ENCODE measurements at regions not wholly inside any gene's neighbourhood (a gene's known extent, or its start where the extent isn't known, plus 50 kb on each side); places are given as distances from the start of the nearest gene placed in this dataset.

DNA sequence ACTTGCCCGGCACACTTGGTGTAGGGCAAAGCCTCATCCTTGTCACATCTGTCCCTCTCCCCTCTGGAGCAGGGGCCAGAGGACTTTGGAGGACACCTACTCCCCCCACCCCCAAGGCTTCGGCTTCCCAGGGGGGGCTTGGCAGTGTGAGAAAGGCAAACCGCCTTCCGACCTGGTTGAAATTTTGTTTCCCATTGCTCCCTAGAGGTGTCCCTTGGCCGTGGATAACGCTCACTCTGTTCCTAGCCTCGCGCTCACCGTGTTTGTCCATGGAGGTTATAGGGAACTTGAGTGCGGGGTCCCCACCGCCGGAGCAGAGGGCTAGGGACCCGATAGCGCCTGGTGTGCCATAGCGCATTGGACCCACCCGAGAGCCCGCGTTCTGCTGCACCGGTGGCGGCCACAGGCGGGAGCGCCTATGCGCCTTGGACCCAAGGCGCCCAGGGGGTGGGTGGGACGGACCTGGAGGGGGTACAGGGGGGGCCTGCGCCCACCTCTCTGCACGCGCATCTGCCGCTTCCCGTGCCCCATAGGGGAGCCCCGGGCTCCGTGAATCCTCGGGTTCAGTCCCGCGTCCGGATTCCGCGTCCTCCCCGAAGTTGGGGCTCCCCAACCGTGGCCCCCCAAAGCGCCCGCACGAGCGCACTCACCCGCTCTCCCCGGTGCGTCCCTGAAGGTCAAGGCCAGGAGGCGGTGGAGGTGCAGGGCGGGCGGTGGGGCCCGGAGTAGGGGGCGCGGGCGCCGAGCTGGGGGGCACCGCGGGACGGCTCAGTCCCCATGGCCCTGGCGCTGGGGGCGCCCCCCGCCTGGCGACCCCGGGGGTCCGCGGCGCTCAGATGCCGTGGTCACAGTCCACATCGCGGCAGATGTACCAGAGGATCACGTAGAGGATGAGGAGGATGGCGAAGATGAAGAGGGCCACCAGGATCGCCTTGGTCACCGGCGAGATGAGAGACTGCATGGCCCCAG, 82.7 kb upstream of the DHRSX start:
- Histone ChIP-seq H3K4me3 (ENCODE audit: low read depth, low read length) (peak overlapping the region; percentile 56), H3K27me3 (ENCODE audit: control insufficient read depth, insufficient read depth, low read length) (peaks cover 49% of the 10 kb centered on the region)

DNA sequence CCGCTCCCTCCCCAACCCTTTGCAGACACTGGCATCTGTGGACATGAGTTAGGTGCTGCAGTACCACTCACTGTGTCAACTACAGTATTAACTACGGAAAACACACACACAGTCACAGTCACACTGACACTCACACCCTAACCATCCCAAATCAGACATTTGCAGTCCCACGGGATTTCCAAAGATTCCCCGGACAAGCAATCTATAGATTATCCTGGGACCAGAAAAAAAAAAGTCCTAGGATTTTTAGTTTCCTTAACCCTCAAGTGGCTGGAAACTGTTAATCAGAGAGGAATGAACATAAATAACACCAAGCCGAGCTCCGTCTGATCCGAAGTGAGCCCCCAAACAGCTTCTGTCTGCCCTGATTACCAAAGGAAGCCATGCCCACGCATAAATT, 81.9 kb upstream of the DHRSX start:
- no peaks in the 10 kb centered on the region for H3K36me3 ChIP-seq (ENCODE audit: control insufficient read depth, insufficient read depth, low read length)
- peaks cover 49% of the 10 kb centered on the region for H3K27me3 ChIP-seq (ENCODE audit: control insufficient read depth, insufficient read depth, low read length)

More for the DNA sequence above, 82.7 kb upstream of the DHRSX start:
- no peak overlapping the region for H3K9ac ChIP-seq (ENCODE audit: low read depth, low read length)
- no peaks in the 10 kb centered on the region for H3K9me3 ChIP-seq (ENCODE audit: control insufficient read depth, insufficient read depth, low read length)
- H3K4me1 ChIP-seq (ENCODE audit: control insufficient read depth, insufficient read depth, low read length), result peaks cover 24% of the 10 kb centered on the region
- no peak overlapping the region for H3K27ac ChIP-seq (ENCODE audit: low read depth, low read length)
- no peaks in the 10 kb centered on the region for H3K36me3 ChIP-seq (ENCODE audit: control insufficient read depth, insufficient read depth, low read length)

DNA sequence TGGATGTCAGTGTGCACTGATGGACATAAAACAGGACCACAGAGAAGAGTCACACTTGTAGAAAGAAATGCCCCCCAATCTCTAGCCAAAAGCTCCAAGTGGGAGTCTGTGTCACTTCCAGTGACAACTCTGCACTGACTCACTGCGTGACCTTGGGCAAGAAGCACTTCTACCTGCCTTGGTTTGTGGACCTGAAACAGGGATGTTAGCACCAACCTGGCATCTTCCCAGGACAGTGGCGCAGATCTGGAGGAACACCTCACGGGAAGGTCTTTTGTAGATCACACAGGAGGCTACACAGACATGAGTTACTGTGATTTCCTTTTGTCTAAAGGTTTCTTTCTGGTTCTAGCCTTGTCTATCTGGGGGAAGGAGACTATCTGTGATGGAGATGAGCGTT, 80.5 kb upstream of the DHRSX start:
- Histone ChIP-seq H3K27me3 (ENCODE audit: control insufficient read depth, insufficient read depth, low read length) (peaks cover 47% of the 10 kb centered on the region), H3K27ac (ENCODE audit: low read depth, low read length) (no peak overlapping the region), H3K9me3 (ENCODE audit: control insufficient read depth, insufficient read depth, low read length) (no peaks in the 10 kb centered on the region), H3K4me1 (ENCODE audit: control insufficient read depth, insufficient read depth, low read length) (peaks cover 36% of the 10 kb centered on the region), H3K4me3 (ENCODE audit: low read depth, low read length) (no peak overlapping the region), H3K36me3 (ENCODE audit: control insufficient read depth, insufficient read depth, low read length) (no peaks in the 10 kb centered on the region), H3K9ac (ENCODE audit: low read depth, low read length) (no peak overlapping the region)

More for the DNA sequence above, 81.9 kb upstream of the DHRSX start:
- Histone ChIP-seq H3K9ac (ENCODE audit: low read depth, low read length) (no peak overlapping the region), H3K4me1 (ENCODE audit: control insufficient read depth, insufficient read depth, low read length) (peaks cover 32% of the 10 kb centered on the region), H3K27ac (ENCODE audit: low read depth, low read length) (no peak overlapping the region), H3K4me3 (ENCODE audit: low read depth, low read length) (peak overlapping the region; percentile 56), H3K9me3 (ENCODE audit: control insufficient read depth, insufficient read depth, low read length) (no peaks in the 10 kb centered on the region)

DNA sequence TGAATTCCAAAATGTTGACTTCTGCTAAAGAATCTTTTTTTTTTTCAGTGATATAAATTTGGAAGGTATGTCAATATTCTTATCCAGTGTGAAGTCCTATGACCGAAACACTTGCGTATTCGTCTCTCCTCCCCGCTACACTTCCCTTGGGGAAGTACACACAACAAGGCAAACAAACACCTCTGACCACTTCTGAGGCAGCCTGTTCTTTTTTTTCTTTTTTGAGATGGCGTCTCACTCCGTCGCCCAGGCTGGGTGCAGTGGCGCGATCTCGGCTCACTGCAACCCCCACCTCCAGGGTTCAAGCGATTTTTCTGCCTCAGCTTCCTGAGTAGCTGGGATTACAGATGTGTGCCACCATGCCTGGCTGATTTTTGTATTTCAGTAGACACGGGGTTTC, 78.1 kb upstream of the DHRSX start:
- peaks cover 28% of the 10 kb centered on the region for H3K27me3 ChIP-seq (ENCODE audit: control insufficient read depth, insufficient read depth, low read length)
- H3K4me1 ChIP-seq (ENCODE audit: control insufficient read depth, insufficient read depth, low read length), result peaks cover 19% of the 10 kb centered on the region
- H3K4me3 ChIP-seq (ENCODE audit: low read depth, low read length), result no peak overlapping the region
- no peaks in the 10 kb centered on the region for H3K9me3 ChIP-seq (ENCODE audit: control insufficient read depth, insufficient read depth, low read length)
- no peaks in the 10 kb centered on the region for H3K36me3 ChIP-seq (ENCODE audit: control insufficient read depth, insufficient read depth, low read length)
- H3K27ac ChIP-seq (ENCODE audit: low read depth, low read length), result no peak overlapping the region
- H3K9ac ChIP-seq (ENCODE audit: low read depth, low read length), result no peak overlapping the region

DNA sequence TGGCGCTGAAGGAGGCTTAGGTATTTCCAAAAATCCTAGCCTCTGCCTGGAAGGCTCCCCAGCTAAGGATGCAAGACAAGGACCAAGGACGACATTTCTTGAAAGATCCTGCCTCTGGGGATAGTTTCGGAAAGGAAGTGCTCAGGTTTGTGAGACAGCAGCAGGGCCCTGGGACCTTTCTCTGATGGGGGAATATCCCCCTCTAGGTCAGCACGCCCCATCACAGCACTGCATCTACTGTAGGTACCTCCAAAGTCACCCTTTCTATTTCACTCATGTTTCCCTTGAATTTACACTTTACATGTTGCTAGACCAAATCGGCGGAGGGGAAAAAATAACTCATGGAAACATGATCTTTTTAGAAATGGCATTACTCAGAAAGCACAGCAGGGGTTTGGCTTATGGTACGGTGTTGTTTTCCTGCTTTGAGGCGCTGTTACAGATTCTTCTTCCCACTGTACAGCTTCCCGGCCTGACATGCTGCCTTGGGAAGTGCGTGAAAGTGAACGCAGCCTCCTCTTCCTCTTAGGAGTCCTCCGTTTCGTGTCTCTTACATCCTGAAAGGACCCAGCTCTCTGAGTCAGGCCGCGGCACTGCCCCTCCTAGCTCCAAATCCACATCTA, 77.2 kb upstream of the DHRSX start:
- peaks cover 16% of the 10 kb centered on the region for H3K4me1 ChIP-seq (ENCODE audit: control insufficient read depth, insufficient read depth, low read length)
- H3K36me3 ChIP-seq (ENCODE audit: control insufficient read depth, insufficient read depth, low read length), result no peaks in the 10 kb centered on the region
- H3K9me3 ChIP-seq (ENCODE audit: control insufficient read depth, insufficient read depth, low read length), result no peaks in the 10 kb centered on the region
- no peak overlapping the region for H3K27ac ChIP-seq (ENCODE audit: low read depth, low read length)
- H3K9ac ChIP-seq (ENCODE audit: low read depth, low read length), result no peak overlapping the region
- H3K4me3 ChIP-seq (ENCODE audit: low read depth, low read length), result no peak overlapping the region; the same call in 1 of the 2 replicates
- peaks cover 19% of the 10 kb centered on the region for H3K27me3 ChIP-seq (ENCODE audit: control insufficient read depth, insufficient read depth, low read length)

DNA sequence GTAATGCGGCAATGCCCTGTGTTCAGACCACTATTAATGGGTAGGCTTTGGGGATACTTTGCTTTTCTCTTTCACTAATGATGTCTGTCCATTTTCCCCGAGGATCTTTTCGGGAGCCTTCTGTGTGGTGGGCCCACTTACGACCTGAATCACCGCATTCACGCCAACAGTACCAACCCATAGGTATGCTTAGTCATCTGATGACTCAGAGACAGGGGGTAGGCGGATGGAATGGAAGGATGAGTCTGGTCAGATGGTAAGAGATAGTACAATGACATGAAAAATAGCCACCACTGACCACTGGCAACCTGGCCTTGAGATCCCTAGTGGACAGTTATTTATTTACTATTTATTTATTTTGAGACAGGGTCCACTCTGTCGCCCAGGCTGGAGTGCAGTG, 76.0 kb upstream of the DHRSX start:
- no peak overlapping the region for H3K9ac ChIP-seq (ENCODE audit: low read depth, low read length)
- no peak overlapping the region for H3K4me3 ChIP-seq (ENCODE audit: low read depth, low read length)
- no peaks in the 10 kb centered on the region for H3K9me3 ChIP-seq (ENCODE audit: control insufficient read depth, insufficient read depth, low read length)
- peaks cover 8% of the 10 kb centered on the region for H3K27me3 ChIP-seq (ENCODE audit: control insufficient read depth, insufficient read depth, low read length)
- H3K4me1 ChIP-seq (ENCODE audit: control insufficient read depth, insufficient read depth, low read length), result peaks cover 16% of the 10 kb centered on the region
- H3K27ac ChIP-seq (ENCODE audit: low read depth, low read length), result no peak overlapping the region
- no peaks in the 10 kb centered on the region for H3K36me3 ChIP-seq (ENCODE audit: control insufficient read depth, insufficient read depth, low read length)

DNA sequence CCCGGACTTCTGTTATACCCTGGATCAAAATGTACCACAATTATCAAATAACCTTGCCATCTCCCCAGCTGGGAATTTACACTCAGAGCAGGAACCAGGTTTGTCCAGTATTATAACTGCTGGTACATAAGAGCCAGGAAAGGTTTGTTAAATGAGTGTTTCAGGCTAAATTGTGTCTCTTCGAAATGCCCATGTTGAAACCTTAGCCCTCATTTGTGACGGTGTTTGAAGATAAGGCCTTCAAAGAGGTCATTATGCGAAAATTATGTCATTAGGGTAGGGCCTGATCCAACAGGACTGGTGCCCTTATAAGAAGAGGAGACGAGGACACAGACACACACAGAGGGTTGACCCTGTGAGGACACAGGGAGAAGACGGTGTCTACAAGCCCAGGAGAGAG, 73.5 kb upstream of the DHRSX start:
- Histone ChIP-seq H3K4me1 (ENCODE audit: control insufficient read depth, insufficient read depth, low read length) (peaks cover 16% of the 10 kb centered on the region), H3K9ac (ENCODE audit: low read depth, low read length) (no peak overlapping the region), H3K27ac (ENCODE audit: low read depth, low read length) (no peak overlapping the region), H3K27me3 (ENCODE audit: control insufficient read depth, insufficient read depth, low read length) (no peaks in the 10 kb centered on the region), H3K9me3 (ENCODE audit: control insufficient read depth, insufficient read depth, low read length) (no peaks in the 10 kb centered on the region), H3K4me3 (ENCODE audit: low read depth, low read length) (no peak overlapping the region), H3K36me3 (ENCODE audit: control insufficient read depth, insufficient read depth, low read length) (no peaks in the 10 kb centered on the region)

DNA sequence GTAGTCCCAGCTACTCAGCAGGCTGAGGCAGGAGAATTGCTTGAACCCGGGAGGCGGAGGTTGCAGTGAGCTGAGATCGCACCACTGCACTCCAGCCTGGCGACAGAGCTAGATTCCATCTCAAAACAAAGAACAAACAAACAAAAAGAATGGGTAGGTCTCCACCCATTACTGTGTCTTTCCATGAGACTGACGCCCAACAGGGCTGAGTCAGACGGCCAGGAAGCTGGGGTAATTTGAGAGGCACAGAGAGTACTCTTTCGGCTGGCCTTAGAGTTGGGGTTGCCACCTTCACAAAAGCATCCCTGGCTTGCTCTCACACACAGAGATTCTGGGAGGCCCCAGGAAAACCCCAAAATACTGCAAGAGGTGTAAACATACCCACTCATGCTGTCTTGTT, 72.0 kb upstream of the DHRSX start:
- H3K4me1 ChIP-seq (ENCODE audit: control insufficient read depth, insufficient read depth, low read length), result peaks cover 7% of the 10 kb centered on the region
- H3K27ac ChIP-seq (ENCODE audit: low read depth, low read length), result no peak overlapping the region
- H3K4me3 ChIP-seq (ENCODE audit: low read depth, low read length), result no peak overlapping the region
- H3K9ac ChIP-seq (ENCODE audit: low read depth, low read length), result no peak overlapping the region
- H3K36me3 ChIP-seq (ENCODE audit: control insufficient read depth, insufficient read depth, low read length), result no peaks in the 10 kb centered on the region
- H3K27me3 ChIP-seq (ENCODE audit: control insufficient read depth, insufficient read depth, low read length), result no peaks in the 10 kb centered on the region
- no peaks in the 10 kb centered on the region for H3K9me3 ChIP-seq (ENCODE audit: control insufficient read depth, insufficient read depth, low read length)

DNA sequence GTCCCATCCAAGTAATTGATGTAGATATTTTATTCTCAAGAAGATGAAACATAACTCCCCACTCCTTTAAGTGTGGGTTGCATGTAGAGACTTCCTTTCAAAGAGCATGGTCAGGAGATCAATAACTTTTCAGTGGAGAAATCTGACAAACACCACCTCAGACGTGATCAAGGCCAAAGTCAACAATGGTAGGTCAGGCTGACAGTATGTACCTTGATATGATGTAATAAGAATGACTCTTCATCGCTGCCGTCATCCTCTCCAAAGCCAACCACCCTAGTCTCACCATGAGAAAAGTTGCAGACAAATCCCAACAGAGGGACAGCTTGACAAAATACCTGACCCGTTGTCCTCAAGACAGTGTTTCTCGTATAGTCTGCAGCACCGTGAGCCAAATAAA, 67.3 kb upstream of the DHRSX start:
- Histone ChIP-seq H3K4me3 (ENCODE audit: low read depth, low read length) (no peak overlapping the region), H3K9me3 (ENCODE audit: control insufficient read depth, insufficient read depth, low read length) (no peaks in the 10 kb centered on the region), H3K9ac (ENCODE audit: low read depth, low read length) (no peak overlapping the region), H3K27me3 (ENCODE audit: control insufficient read depth, insufficient read depth, low read length) (no peaks in the 10 kb centered on the region), H3K36me3 (ENCODE audit: control insufficient read depth, insufficient read depth, low read length) (no peaks in the 10 kb centered on the region), H3K4me1 (ENCODE audit: control insufficient read depth, insufficient read depth, low read length) (peaks cover 3% of the 10 kb centered on the region), H3K27ac (ENCODE audit: low read depth, low read length) (no peak overlapping the region)

DNA sequence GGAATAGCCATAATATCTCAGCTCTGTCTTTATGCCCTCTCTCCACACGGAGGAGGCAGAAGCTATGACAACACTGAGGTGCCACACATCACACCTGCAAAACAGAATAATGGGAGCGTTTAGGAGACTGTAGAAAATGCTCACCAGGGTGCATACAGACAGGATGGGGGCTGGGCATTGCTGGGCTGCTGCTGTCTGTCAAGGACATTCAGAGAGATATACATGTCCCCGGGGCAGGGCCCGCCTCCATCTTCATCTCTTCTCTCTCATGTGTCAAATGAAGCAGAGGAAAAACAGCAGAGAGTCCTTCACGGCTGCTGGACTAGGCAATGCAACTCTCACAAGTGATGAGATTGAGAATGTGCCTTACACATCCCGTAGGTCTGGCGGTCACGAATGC, 65.3 kb upstream of the DHRSX start:
- no peaks in the 10 kb centered on the region for H3K9me3 ChIP-seq (ENCODE audit: control insufficient read depth, insufficient read depth, low read length)
- no peak overlapping the region for H3K4me3 ChIP-seq (ENCODE audit: low read depth, low read length)
- no peaks in the 10 kb centered on the region for H3K27me3 ChIP-seq (ENCODE audit: control insufficient read depth, insufficient read depth, low read length)
- H3K36me3 ChIP-seq (ENCODE audit: control insufficient read depth, insufficient read depth, low read length), result no peaks in the 10 kb centered on the region
- H3K4me1 ChIP-seq (ENCODE audit: control insufficient read depth, insufficient read depth, low read length), result no peaks in the 10 kb centered on the region; the same call in 1 of the 2 replicates
- no peak overlapping the region for H3K27ac ChIP-seq (ENCODE audit: low read depth, low read length)
- H3K9ac ChIP-seq (ENCODE audit: low read depth, low read length), result no peak overlapping the region

DNA sequence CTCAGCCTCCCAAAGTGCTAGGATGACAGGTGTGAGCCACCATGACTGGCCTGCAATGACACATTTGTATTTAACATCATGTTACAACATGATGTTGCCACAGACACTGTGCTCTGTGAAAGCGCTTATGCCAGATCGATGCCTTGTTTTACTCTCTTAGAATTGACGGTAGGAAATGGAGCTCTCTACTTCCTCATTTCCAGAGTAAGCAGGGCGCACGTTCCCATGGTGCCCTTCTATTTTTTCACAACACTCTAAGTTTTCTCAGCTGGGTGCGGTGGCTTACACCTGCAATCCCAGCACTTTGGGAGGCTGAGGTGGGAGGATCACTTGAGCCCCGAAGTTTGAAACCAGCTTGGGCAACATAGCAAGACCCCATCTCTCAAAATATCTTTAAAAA, 60.7 kb upstream of the DHRSX start:
- no peaks in the 10 kb centered on the region for H3K36me3 ChIP-seq (ENCODE audit: control insufficient read depth, insufficient read depth, low read length)
- no peak overlapping the region for H3K9ac ChIP-seq (ENCODE audit: low read depth, low read length)
- H3K9me3 ChIP-seq (ENCODE audit: control insufficient read depth, insufficient read depth, low read length), result no peaks in the 10 kb centered on the region
- no peak overlapping the region for H3K4me3 ChIP-seq (ENCODE audit: low read depth, low read length)
- no peak overlapping the region for H3K27ac ChIP-seq (ENCODE audit: low read depth, low read length)
- no peaks in the 10 kb centered on the region; the same call in 1 of the 2 replicates for H3K4me1 ChIP-seq (ENCODE audit: control insufficient read depth, insufficient read depth, low read length)
- no peaks in the 10 kb centered on the region for H3K27me3 ChIP-seq (ENCODE audit: control insufficient read depth, insufficient read depth, low read length)
